ENCODE measurements at regions not wholly inside any gene's neighbourhood (a gene's known extent, or its start where the extent isn't known, plus 50 kb on each side); places are given as distances from the start of the nearest gene placed in this dataset.

DNA sequence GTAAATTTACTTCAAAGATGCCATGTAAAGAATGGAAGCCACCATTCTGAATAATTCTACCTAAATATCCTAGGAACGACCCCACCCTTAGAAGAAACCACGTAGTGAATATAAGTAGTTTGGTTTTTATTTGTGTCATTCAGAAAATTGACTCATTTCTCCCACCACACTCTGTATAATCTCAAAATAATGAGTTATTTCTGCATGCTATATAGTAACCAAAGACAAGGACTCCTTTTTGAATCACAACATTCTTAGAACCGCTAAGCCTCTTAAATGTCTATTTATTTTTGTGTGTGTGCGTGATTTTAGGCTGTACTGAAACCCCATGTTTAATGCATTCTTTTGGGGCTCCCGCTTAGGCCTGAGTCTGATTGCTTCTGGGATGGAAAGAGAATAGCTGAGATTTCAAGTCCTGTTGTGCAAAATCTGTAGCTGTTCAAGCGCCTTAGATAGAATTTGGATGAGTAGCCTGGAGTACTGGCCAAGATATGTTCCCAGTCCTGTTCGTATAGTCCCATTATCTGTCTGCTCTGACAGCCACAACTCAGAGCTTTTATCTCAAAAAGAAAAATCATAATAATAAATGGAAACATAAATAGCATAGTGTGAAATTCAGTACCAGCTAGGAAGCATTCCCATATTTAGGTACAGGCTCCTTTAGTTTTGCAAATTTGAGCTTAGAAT, 532.4 kb upstream of the NBEA start:
- intact Hi-C loops (cut with DNase I) = no loop called here
- ATAC-seq (ENCODE audit: poor library complexity) = peak; percentile 76
- no peak for DNase-seq

GRCh38 chr13:34410678-34411077, 531.4 kb upstream of the NBEA start:
- peak; percentile 58 for ATAC-seq (ENCODE audit: poor library complexity)
- intact Hi-C loops (cut with DNase I) = no loop called here
- no peak for DNase-seq

GRCh38 chr13:34411177-34411576, 530.9 kb upstream of the NBEA start:
- intact Hi-C loops (cut with DNase I) = no loop called here
- ATAC-seq (ENCODE audit: poor library complexity) (no peak), DNase-seq (no peak)

GRCh38 chr13:34411894-34412293, 530.2 kb upstream of the NBEA start:
- intact Hi-C loops (cut with DNase I) = no loop called here
- no peak for ATAC-seq (ENCODE audit: poor library complexity)
- DNase-seq = no peak

DNA sequence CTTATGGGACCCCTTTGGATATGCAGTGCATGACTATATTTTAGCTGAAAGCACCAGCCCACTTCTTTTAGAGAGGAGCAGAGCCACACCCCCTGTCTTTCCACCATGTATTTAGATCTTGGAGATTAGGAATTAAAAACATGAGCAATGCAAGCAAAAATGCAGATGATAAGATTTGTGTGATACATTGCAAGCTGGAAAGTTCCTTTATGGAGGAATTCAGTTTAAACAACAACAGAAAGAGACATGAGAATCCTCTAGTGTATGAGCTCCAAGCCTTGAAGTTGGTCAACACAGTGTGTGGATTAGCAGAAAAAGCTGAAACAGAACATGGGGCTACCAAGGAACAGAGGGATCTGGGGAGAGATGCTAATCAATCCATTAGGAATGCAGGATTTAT, 529.8 kb upstream of the NBEA start:
- intact Hi-C loops (cut with DNase I) = no loop called here
- DNase-seq (no peak), ATAC-seq (ENCODE audit: poor library complexity) (no peak)

DNA sequence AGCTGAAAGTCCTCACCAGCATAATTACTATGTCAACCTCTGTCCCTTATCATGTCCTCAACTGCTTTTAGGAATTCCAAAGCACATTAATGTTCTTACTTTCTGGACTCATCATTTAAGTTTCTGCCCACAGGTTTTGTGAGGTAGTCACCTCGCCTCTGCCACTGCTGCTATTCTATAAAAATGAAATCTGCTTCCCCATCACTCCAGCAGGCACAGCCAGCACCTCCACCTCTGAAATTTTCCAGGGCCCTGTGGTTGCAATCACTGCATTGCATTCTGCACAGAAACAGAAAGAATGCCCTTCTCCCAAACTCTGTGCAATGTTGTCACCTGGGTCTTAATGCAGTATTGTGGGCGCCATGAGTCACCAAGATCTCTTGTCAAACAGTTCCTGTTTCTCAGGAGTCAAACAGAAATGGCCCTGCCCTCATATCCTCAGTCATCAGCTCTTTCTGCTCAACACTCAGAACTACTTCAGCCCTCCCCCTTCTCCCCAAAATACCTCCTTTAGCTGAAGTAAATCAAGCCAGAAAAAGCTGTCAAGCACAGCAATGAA, 529.2 kb upstream of the NBEA start:
- intact Hi-C loops (cut with DNase I) = no loop called here
- DNase-seq (no peak), ATAC-seq (ENCODE audit: poor library complexity) (no peak)

DNA sequence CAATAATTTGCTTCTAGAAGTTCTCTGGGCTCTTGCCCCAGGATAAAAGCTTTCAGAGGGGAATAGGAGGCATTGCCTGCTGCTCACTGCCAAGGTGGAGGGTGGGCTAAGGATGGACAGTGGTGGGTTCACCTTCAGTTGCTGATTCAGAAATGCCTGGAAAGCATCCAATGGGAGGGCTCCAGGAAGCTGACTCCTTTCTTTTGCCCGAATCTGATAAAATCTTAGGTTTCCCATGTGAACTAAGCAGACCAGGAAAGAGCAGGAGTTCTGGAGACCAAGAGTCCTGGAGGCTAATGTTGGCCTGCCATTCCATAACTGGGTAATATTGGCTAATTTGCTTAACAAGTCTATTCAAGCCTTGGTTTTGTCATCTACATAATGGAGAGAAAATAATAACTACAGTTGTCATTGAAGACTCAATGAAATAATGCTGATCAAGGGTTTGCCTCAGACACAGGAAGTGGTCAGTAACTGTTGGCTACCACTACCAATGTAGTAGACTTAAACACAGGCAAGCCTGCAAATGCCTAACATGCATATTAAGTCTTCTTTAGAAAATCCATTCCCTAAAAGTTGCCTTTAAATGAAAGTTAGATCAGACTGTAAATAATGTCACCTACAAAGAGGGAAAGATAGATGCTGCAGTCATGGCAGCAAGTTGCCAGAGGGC, 528.4 kb upstream of the NBEA start:
- no peak for ATAC-seq (ENCODE audit: poor library complexity)
- intact Hi-C loops (cut with DNase I) = no loop called here

GRCh38 chr13:34414616-34415015, 527.5 kb upstream of the NBEA start:
- intact Hi-C loops (cut with DNase I) = no loop called here
- ATAC-seq (ENCODE audit: poor library complexity) (no peak), DNase-seq (no peak)

More for the DNA sequence above, 528.4 kb upstream of the NBEA start:
- no peak for DNase-seq

- ATAC-seq (ENCODE audit: poor library complexity) = peak; percentile 88
- intact Hi-C loops (cut with DNase I) = no loop called here
- peak; percentile 80 for DNase-seq
Measured at GRCh38 chr13:34416971-34417380, 525.1 kb upstream of the NBEA start.

DNA sequence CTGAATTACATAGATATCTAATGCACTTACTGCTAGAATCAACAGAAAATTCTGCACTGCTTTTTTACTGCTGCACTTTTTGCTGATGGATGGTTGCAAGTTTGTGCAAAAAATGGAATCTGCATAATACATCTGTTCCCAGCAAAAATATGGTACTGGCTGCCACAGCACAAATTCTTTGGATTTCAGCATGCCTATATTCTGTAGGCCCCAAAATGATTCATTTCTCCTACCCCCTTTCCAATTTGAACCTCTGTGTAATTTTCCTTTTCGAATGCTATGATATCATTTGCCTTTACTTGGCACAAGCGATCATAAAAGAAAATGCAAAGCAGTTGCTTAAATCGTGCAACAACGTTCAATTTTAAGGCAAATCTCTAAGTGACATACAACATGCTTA, 524.2 kb upstream of the NBEA start:
- intact Hi-C loops (cut with DNase I) = no loop called here
- no peak for ATAC-seq (ENCODE audit: poor library complexity)
- DNase-seq = no peak

DNA sequence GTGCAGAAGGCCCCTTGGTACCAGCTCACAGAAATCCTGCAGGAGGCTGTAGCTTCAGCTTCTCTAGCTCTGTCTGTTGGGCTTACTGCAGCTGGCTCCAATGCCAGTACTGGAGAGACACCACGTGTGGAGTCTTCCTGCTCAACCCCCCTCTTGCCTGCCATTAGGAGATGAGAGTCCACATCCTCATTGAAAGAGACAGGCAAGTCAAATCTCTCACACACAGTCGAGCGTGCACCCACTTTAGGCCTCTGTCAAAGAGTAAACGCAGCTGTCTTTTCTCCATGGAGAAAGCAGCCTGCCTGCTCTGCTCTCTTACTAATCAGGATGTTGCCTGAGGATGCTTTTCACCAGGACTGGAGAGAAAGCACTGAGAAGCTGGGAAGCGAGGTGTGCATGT, 523.0 kb upstream of the NBEA start:
- intact Hi-C loops (cut with DNase I) = no loop called here
- DNase-seq = no peak
- no peak for ATAC-seq (ENCODE audit: poor library complexity)

- intact Hi-C loops (cut with DNase I) = no loop called here
- ATAC-seq (ENCODE audit: poor library complexity) (no peak), DNase-seq (no peak)
Measured at GRCh38 chr13:34419755-34420154, 522.3 kb upstream of the NBEA start.

DNA sequence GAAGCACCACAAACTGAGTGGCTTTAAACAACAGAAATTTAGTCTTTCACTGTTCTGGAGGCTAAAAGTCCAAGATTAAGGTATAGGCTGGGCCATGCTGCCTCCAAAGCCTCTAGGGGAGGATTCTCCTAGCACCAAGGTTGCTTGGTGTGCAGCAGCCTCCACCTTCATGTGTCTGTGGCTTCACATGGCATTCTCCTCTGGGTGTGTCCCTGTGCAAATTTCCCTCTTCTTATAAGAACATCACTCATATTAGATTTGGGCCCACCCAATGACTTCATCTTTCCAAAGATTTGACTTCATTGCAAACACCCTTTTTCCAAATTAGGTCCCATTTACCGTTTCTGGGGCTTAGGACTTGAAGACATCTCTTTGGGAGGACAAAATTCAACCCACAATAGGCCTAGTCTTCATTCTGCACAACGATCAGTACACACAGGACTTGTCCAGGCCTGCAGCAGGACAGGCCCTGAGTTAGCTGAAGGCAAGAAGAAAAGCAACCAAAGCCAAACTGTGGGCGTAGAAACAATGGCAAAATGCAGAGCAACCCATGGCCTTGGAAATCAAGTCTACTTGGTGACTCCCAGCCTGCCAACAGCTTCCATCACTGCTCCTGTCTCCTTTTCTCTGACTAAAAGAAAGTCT, 521.2 kb upstream of the NBEA start:
- no peak for DNase-seq
- intact Hi-C loops (cut with DNase I) = no loop called here
- no peak for ATAC-seq (ENCODE audit: poor library complexity)

GRCh38 chr13:34421347-34421719, 520.7 kb upstream of the NBEA start:
- intact Hi-C loops (cut with DNase I) = no loop called here
- no peak for ATAC-seq (ENCODE audit: poor library complexity)
- DNase-seq = no peak

DNA sequence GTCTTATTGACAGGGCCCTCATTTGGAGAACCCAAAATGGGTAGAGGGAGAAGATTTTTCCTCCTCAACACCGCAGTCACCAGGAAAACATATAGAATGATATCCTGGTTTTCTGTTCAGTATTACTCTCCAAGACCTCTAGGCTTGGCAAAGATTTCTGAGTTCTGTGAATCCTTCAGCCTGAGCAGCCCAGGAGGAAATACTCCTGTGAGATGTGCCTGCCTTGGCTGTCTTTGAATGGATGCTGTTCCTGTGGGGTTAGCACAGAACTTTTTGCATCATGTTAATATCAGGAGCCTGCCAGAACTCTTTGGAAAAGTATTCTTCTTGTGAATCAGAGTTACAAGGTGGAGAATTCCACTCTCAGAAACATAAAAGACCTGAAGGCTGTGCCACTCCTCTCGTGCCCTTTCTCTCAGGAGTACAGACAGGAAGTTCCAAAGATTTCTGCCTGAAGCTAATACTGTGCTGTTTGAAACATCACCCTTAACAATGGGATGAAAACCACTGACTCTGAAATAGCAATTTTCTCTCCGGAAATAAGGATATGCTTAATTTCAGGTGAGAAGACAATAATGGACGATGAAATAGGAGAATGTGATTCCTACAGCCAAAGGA, 520.1 kb upstream of the NBEA start:
- intact Hi-C loops (cut with DNase I) = no loop called here
- DNase-seq (no peak), ATAC-seq (ENCODE audit: poor library complexity) (no peak)

- DNase-seq = no peak
- no peak for ATAC-seq (ENCODE audit: poor library complexity)
- intact Hi-C loops (cut with DNase I) = no loop called here
Measured at GRCh38 chr13:34422956-34423355, 519.1 kb upstream of the NBEA start.

- no peak for DNase-seq
- intact Hi-C loops (cut with DNase I) = no loop called here
- no peak for ATAC-seq (ENCODE audit: poor library complexity)
Measured at GRCh38 chr13:34425327-34425949, 516.6 kb upstream of the NBEA start.

- ATAC-seq (ENCODE audit: poor library complexity) = no peak
Measured at GRCh38 chr13:34428911-34429310, 513.2 kb upstream of the NBEA start.

DNA sequence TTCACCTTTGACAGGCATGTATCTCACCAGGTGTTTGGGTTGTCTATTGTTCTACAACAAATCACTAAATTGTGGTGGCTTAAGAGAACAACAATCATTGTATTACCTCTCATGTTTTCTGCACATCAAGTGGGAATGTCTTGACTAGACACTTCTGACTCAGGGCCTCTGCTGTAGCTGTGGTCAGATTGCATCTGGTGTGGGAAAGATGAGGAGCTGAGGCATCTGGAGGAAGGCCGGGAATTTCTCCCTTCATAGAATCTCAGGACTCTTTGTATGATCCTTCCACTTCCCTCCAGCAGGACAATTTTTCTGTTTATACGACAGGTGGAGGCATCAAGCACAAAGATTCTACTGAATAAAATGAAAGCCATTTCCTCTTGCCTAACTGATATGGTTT, 511.8 kb upstream of the NBEA start:
- DNase-seq (no peak), ATAC-seq (ENCODE audit: poor library complexity) (no peak)
- intact Hi-C loops (cut with DNase I) = no loop called here

More at GRCh38 chr13:34428911-34429310, 513.2 kb upstream of the NBEA start:
- intact Hi-C loops (cut with DNase I) = no loop called here
- no peak for DNase-seq

Data from Right ventricle myocardium superior (tissue), 1 donor.